IMR-90 (cell line): ENCODE measurements at regions not wholly inside any gene's neighbourhood (a gene's known extent, or its start where the extent isn't known, plus 50 kb on each side); places are given as distances from the start of the nearest gene placed in this dataset.

Experiments
- ATAC-seq: fragments of 200-7000 bp; cut with Tn5 transposase; 2 replicates; pipeline ENCODE4 v1.9.1; 2020; ENCODE audit warnings: low read depth, mild to moderate bottlenecking, moderate library complexity
- BruUV-seq: library from RNA; stranded (reverse); fragments of 400-500 nt; replicated peaks from 2 replicates; lab custom pipeline; 2021; lab: Mats Ljungman, UMichigan
- CTCF ChIA-PET: fragments of 300-600 bp; formaldehyde crosslinking; extraction: SDS; loops from one replicate; lab custom pipeline; 2021; ENCODE audit warnings: antibody characterized with exemption; lab: Yijun Ruan, JAX
- POLR2A ChIA-PET: fragments of 300-600 bp; sonication (Branson Sonifier 250); formaldehyde crosslinking; loops from one replicate; lab custom pipeline; 2022; ENCODE audit warnings: antibody characterized with exemption; ENCODE audit not compliant: unreplicated experiment; lab: Charles Lee
- DNase-seq: peaks from one replicate; pipeline ENCODE4 v3.0.0; 2013
- H2AFZ ChIP-seq: replicated peaks from 2 replicates; pipeline ENCODE3; 2013; ENCODE audit warnings: low read length, mild to moderate bottlenecking; ENCODE audit not compliant: poor library complexity
- H2AK5ac ChIP-seq: 2 replicates; pipeline ENCODE4 v1.6.1; 2013; ENCODE audit warnings: low read depth, low read length, inconsistent platforms
- H2AK9ac ChIP-seq: replicated peaks from 2 replicates; pipeline ENCODE3; 2013; ENCODE audit warnings: mild to moderate bottlenecking, low read depth, low read length, moderate library complexity; ENCODE audit not compliant: poor library complexity
- H2BK120ac ChIP-seq: 2 replicates; pipeline ENCODE4 v1.6.1; 2013; ENCODE audit warnings: low read depth, low read length, inconsistent platforms
- H2BK15ac ChIP-seq: 3 replicates; pipeline ENCODE4 v1.6.1; 2013; ENCODE audit warnings: low read depth, low read length, inconsistent platforms
- H2BK20ac ChIP-seq: 2 replicates; pipeline ENCODE4 v1.6.1; 2013; ENCODE audit warnings: low read depth, mild to moderate bottlenecking, inconsistent platforms, low read length, moderate library complexity
- H2BK5ac ChIP-seq: 2 replicates; pipeline ENCODE4 v1.6.1; 2013; ENCODE audit warnings: mild to moderate bottlenecking, low read depth, low read length, inconsistent platforms; ENCODE audit not compliant: poor library complexity, severe bottlenecking
- H3K14ac ChIP-seq: replicated peaks from 2 replicates; pipeline ENCODE4 v1.6.1; 2013; ENCODE audit warnings: low read depth, low read length, inconsistent platforms
- H3K18ac ChIP-seq: 2 replicates; pipeline ENCODE4 v1.6.1; 2013; ENCODE audit warnings: low read depth, low read length, control low read depth
- H3K23ac ChIP-seq: 2 replicates; pipeline ENCODE4 v1.6.1; 2013; ENCODE audit warnings: low read depth, low read length, inconsistent platforms
- H3K27ac ChIP-seq: 2 replicates; pipeline ENCODE4 v1.5.1; 2013; ENCODE audit warnings: mild to moderate bottlenecking, control low read depth, low read length; ENCODE audit not compliant: insufficient read depth
- H3K27me3 ChIP-seq: 2 replicates; pipeline ENCODE4 v1.6.1; 2013; ENCODE audit warnings: low read length; ENCODE audit not compliant: control insufficient read depth, insufficient read depth
- H3K36me3 ChIP-seq: 2 replicates; pipeline ENCODE4 v1.6.1; 2013; ENCODE audit warnings: low read length, mixed read lengths; ENCODE audit not compliant: control insufficient read depth, insufficient read depth
- H3K4ac ChIP-seq: 2 replicates; pipeline ENCODE4 v1.6.1; 2013; ENCODE audit warnings: low read depth, low read length, inconsistent platforms
- H3K4me1 ChIP-seq: 2 replicates; pipeline ENCODE4 v1.6.1; 2013; ENCODE audit warnings: low read length, mixed read lengths; ENCODE audit not compliant: control insufficient read depth, insufficient read depth
- H3K4me2 ChIP-seq: 2 replicates; pipeline ENCODE4 v1.6.1; 2013; ENCODE audit warnings: low read depth, mild to moderate bottlenecking, control low read depth, low read length, moderate library complexity
- H3K4me3 ChIP-seq: 2 replicates; pipeline ENCODE4 v1.5.1; 2013; ENCODE audit warnings: low read depth, mild to moderate bottlenecking, control low read depth, low read length, moderate library complexity; ENCODE audit not compliant: insufficient read depth
- H3K56ac ChIP-seq: 2 replicates; pipeline ENCODE4 v1.6.1; 2013; ENCODE audit warnings: low read length, inconsistent platforms; ENCODE audit not compliant: insufficient read depth; ENCODE audit errors: extremely low read depth
- H3K79me1 ChIP-seq, 2 experiments: 2 replicates each; pipeline ENCODE4 v1.6.1; 2013; ENCODE audit warnings: low read length in 2 of 2, inconsistent platforms in 1 of 2, low read depth in 1 of 2
- H3K9ac ChIP-seq: 2 replicates; pipeline ENCODE4 v1.6.1; 2013; ENCODE audit warnings: low read depth, low read length, control low read depth
- H3K9me1 ChIP-seq: 2 replicates; pipeline ENCODE4 v1.6.1; 2013; ENCODE audit warnings: low read length, inconsistent platforms; ENCODE audit not compliant: insufficient read depth
- H3K9me3 ChIP-seq: 2 replicates; pipeline ENCODE4 v1.6.1; 2013; ENCODE audit warnings: low read length; ENCODE audit not compliant: control insufficient read depth, insufficient read depth
- H4K20me1 ChIP-seq: 2 replicates; pipeline ENCODE4 v1.6.1; 2013; ENCODE audit warnings: low read length, inconsistent platforms; ENCODE audit not compliant: insufficient read depth
- H4K5ac ChIP-seq: 2 replicates; pipeline ENCODE4 v1.6.1; 2013; ENCODE audit warnings: mild to moderate bottlenecking, low read depth, low read length, control low read depth
- H4K8ac ChIP-seq, 2 experiments: 2 replicates each; pipeline ENCODE4 v1.6.1; 2013; ENCODE audit warnings: low read depth in 2 of 2, low read length in 2 of 2, control low read depth in 1 of 2, inconsistent platforms in 1 of 2
- H4K91ac ChIP-seq: 2 replicates; pipeline ENCODE4 v1.6.1; 2013; ENCODE audit warnings: low read depth, low read length, inconsistent platforms; ENCODE audit not compliant: insufficient read depth
- BHLHE40 ChIP-seq: fragments of 150-350 bp; IDR thresholded peaks from 2 replicates; pipeline ENCODE4 v1.6.1; 2016; ENCODE audit warnings: mild to moderate bottlenecking, low read depth, low read length
- CEBPB ChIP-seq: IDR thresholded peaks from 2 replicates; pipeline ENCODE4 v1.6.1; 2012; ENCODE audit warnings: low read depth, low read length, improper control_type of control experiment
- CHD1 ChIP-seq: IDR thresholded peaks from 2 replicates; pipeline ENCODE4 v1.6.1; 2012; ENCODE audit warnings: low read depth, low read length, improper control_type of control experiment
- FOS ChIP-seq: fragments of 150-350 bp; IDR thresholded peaks from 2 replicates; pipeline ENCODE4 v1.6.1; 2016; ENCODE audit warnings: low read depth, low read length
- MAFK ChIP-seq: IDR thresholded peaks from 2 replicates; pipeline ENCODE4 v1.6.1; 2012; ENCODE audit warnings: low read depth, low read length, improper control_type of control experiment
- MAZ ChIP-seq: IDR thresholded peaks from 2 replicates; pipeline ENCODE4 v1.6.1; 2012; ENCODE audit warnings: low read depth, mild to moderate bottlenecking, low read length, improper control_type of control experiment, moderate library complexity, borderline replicate concordance
- MXI1 ChIP-seq: IDR thresholded peaks from 2 replicates; pipeline ENCODE4 v1.6.1; 2012; ENCODE audit warnings: low read depth, mild to moderate bottlenecking, low read length, moderate library complexity, borderline replicate concordance
- NFE2L2 ChIP-seq: fragments of 150-350 bp; IDR thresholded peaks from 2 replicates; pipeline ENCODE4 v1.6.1; 2016; ENCODE audit warnings: low read depth, mild to moderate bottlenecking, low read length
- POLR2A ChIP-seq: IDR thresholded peaks from 2 replicates; pipeline ENCODE4 v1.6.1; 2012; ENCODE audit warnings: mild to moderate bottlenecking, low read depth, low read length
- RAD21 ChIP-seq: IDR thresholded peaks from 2 replicates; pipeline ENCODE4 v1.6.1; 2012; ENCODE audit warnings: low read length, improper control_type of control experiment
- RCOR1 ChIP-seq: IDR thresholded peaks from 2 replicates; pipeline ENCODE4 v1.6.1; 2012; ENCODE audit warnings: mild to moderate bottlenecking, low read length, improper control_type of control experiment; ENCODE audit not compliant: insufficient replicate concordance
- RFX5 ChIP-seq: IDR thresholded peaks from 2 replicates; pipeline ENCODE4 v1.8.0; 2012; ENCODE audit warnings: low read depth, mild to moderate bottlenecking, low read length, moderate library complexity
- SMC3 ChIP-seq: fragments of 150-350 bp; IDR thresholded peaks from 2 replicates; pipeline ENCODE4 v1.6.1; 2016; ENCODE audit warnings: low read depth, mild to moderate bottlenecking, antibody characterized with exemption, low read length, moderate library complexity
- WGBS, 2 experiments: methylation state at CpG; one replicate each; pipeline versions ENCODE4 v1.1.5 to v1.1.7; 2013; ENCODE audit warnings: missing lambda C conversion rate in 2 of 2; ENCODE audit not compliant: insufficient read length in 1 of 2; ENCODE audit errors: extremely low coverage in 2 of 2; 5-methylcytosine and 5-hydroxymethylcytosine counted together
- dilution Hi-C: fragments of 300-500 bp; cut with HindIII; formaldehyde crosslinking; loops from one replicate; pipeline ENCODE4 v1.14.3; 2018; ENCODE audit warnings: low sequenced_read_pairs; ENCODE audit not compliant: unreplicated experiment
- in situ Hi-C: fragments of 300-500 bp; cut with MboI; formaldehyde crosslinking; loops from 3 replicates; pipeline ENCODE4 v1.14.3; 2019; ENCODE audit warnings: low sequenced_read_pairs, inconsistent platforms, mixed read lengths
- intact Hi-C: fragments of 100-400 bp; cut with micrococcal nuclease; formaldehyde crosslinking; loops from 2 replicates; pipeline ENCODE4 v1.10.0; 2022
- TF ChIP-seq, protein P1 (sequence below): fragments of 150-350 bp; IDR thresholded peaks from 2 replicates; pipeline ENCODE4 v1.6.1; 2017; ENCODE audit warnings: mild to moderate bottlenecking, antibody characterized with exemption, low read length, low read depth
- TF ChIP-seq, protein P2 (sequence below): fragments of 150-350 bp; IDR thresholded peaks from 2 replicates; pipeline ENCODE4 v1.6.1; 2016; ENCODE audit warnings: low read depth, mild to moderate bottlenecking, low read length, moderate library complexity, borderline replicate concordance
- TF ChIP-seq, protein P3 (sequence below): conservative IDR thresholded peaks from 2 replicates; pipeline ENCODE4 v1.5.1; 2012; ENCODE audit warnings: mild to moderate bottlenecking, low read depth, low read length, improper control_type of control experiment

DNA sequence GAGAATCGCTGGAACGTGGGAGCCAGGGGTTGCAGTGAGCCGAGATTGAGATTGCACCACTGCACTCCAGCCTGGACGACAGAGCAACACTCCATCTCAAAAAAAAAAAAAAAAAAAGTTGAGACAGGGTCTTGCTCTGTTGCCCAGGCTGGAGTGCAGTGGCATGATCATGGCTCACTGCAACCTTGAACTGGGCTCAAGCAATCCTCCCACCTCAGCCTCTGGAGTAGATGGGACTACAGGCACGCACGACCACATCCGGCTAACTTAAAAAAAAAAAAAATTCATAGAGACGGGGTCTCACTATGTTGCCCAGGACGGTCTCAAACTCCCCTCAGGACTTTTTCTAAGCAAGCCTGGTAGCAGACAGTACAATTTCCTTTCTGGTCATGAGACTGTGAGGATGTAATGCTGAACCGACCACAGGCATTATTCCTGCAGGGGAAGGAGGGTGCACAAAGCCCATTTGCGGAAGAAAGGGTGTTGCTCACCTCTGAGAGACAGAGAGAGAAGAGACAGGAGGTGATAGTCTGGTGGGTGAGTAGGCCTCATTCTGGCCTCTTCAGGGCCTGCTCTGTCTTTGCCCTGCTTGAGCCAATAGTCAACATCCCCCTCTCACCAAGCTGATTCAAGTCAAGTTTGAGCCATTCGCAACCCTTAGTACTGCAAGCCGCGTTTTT lies 205.3 kb downstream of the ZFP36L2 start:
- ChIA-PET CTCF (no interaction called here), POLR2A (no interaction called here)
- Histone ChIP-seq H4K91ac (no peak overlapping the region), H4K5ac (no peak overlapping the region), H3K4me3 (no peak overlapping the region), H2BK120ac (no peak overlapping the region), H3K9me3 (peaks cover 8% of the 10 kb centered on the region; the same call in 1 of the 2 replicates), H3K27me3 (no peaks in the 10 kb centered on the region), H3K18ac (no peak overlapping the region), H2AK9ac (no peak overlapping the region), H3K56ac (no peak overlapping the region), H2BK20ac (no peak overlapping the region), H2AFZ (no peak overlapping the region), H2BK5ac (no peak overlapping the region), H4K20me1 (no peaks in the 10 kb centered on the region), H3K79me1 (peaks cover 0 to 4% of the 10 kb centered on the region in 2 experiments; a peak in 1 of 4 replicates), H3K9me1 (peaks cover 5% of the 10 kb centered on the region), H3K23ac (no peak overlapping the region), H4K8ac (no peak overlapping the region), H3K27ac (no peak overlapping the region), H3K9ac (no peak overlapping the region), H3K14ac (no peak overlapping the region), H3K4me2 (no peak overlapping the region), H2AK5ac (no peak overlapping the region; the same call in 1 of the 2 replicates), H3K4ac (no peak overlapping the region), H3K36me3 (no peaks in the 10 kb centered on the region), H2BK15ac (no peak overlapping the region), H3K4me1 (peaks cover 16% of the 10 kb centered on the region)
- BruUV-seq = no TSS peak
- in situ Hi-C loops (no loop called here), intact Hi-C loops (no loop called here), dilution Hi-C loops (no loop called here)
- DNase-seq = no peak
- no CpG with 5 or more reads among the region's 14 CpGs for WGBS, 2 experiments
- TF ChIP-seq CEBPB = no peak
- no peak for TF ChIP-seq NFE2L2
- TF ChIP-seq RAD21 = no peak
- TF ChIP-seq, protein P1, sequence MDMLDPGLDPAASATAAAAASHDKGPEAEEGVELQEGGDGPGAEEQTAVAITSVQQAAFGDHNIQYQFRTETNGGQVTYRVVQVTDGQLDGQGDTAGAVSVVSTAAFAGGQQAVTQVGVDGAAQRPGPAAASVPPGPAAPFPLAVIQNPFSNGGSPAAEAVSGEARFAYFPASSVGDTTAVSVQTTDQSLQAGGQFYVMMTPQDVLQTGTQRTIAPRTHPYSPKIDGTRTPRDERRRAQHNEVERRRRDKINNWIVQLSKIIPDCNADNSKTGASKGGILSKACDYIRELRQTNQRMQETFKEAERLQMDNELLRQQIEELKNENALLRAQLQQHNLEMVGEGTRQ = no peak
- TF ChIP-seq SMC3 = no peak
- TF ChIP-seq FOS = no peak
- TF ChIP-seq RFX5 = no peak
- TF ChIP-seq RCOR1 = no peak
- TF ChIP-seq, protein P2, sequence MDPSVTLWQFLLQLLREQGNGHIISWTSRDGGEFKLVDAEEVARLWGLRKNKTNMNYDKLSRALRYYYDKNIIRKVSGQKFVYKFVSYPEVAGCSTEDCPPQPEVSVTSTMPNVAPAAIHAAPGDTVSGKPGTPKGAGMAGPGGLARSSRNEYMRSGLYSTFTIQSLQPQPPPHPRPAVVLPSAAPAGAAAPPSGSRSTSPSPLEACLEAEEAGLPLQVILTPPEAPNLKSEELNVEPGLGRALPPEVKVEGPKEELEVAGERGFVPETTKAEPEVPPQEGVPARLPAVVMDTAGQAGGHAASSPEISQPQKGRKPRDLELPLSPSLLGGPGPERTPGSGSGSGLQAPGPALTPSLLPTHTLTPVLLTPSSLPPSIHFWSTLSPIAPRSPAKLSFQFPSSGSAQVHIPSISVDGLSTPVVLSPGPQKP = no peak
- TF ChIP-seq, protein P3, sequence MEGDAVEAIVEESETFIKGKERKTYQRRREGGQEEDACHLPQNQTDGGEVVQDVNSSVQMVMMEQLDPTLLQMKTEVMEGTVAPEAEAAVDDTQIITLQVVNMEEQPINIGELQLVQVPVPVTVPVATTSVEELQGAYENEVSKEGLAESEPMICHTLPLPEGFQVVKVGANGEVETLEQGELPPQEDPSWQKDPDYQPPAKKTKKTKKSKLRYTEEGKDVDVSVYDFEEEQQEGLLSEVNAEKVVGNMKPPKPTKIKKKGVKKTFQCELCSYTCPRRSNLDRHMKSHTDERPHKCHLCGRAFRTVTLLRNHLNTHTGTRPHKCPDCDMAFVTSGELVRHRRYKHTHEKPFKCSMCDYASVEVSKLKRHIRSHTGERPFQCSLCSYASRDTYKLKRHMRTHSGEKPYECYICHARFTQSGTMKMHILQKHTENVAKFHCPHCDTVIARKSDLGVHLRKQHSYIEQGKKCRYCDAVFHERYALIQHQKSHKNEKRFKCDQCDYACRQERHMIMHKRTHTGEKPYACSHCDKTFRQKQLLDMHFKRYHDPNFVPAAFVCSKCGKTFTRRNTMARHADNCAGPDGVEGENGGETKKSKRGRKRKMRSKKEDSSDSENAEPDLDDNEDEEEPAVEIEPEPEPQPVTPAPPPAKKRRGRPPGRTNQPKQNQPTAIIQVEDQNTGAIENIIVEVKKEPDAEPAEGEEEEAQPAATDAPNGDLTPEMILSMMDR = no peak
- no peak for TF ChIP-seq CHD1
- no peak for TF ChIP-seq MAZ
- TF ChIP-seq MXI1 = no peak
- TF ChIP-seq POLR2A = no peak
- no peak for TF ChIP-seq BHLHE40
- TF ChIP-seq MAFK = no peak
- no peak for ATAC-seq
